Testis (tissue), 2 donors: ENCODE measurements at regions not wholly inside any gene's neighbourhood (a gene's known extent, or its start where the extent isn't known, plus 50 kb on each side); places are given as distances from the start of the nearest gene placed in this dataset.

Source experiments
- DNase-seq: peaks from one replicate; pipeline ENCODE4 v3.0.0-alpha.2; 2019
- H3K27ac ChIP-seq, 2 donors: fragments of 200-600 bp; sonication (generic); one replicate each; pipeline ENCODE4 v1.5.1; 2019
- H3K27me3 ChIP-seq: fragments of 200-600 bp; sonication (generic); one replicate; pipeline ENCODE4 v1.5.1; 2019
- H3K36me3 ChIP-seq: fragments of 200-600 bp; sonication (generic); one replicate; pipeline ENCODE4 v1.5.1; 2017; ENCODE audit warnings: low read depth; ENCODE audit errors: missing control alignments
- H3K4me1 ChIP-seq: fragments of 200-600 bp; sonication (generic); one replicate; pipeline ENCODE4 v1.5.1; 2019
- H3K4me3 ChIP-seq, 2 donors: fragments of 200-600 bp; sonication (generic); one replicate each; pipeline ENCODE4 v1.5.1; 2017 to 2019
- H3K9me3 ChIP-seq: fragments of 200-600 bp; sonication (generic); one replicate; pipeline ENCODE4 v1.5.1; 2017
- POLR2A ChIP-seq: fragments of 450-650 bp; IDR thresholded peaks from one replicate; pipeline ENCODE4 v1.6.1; 2017; ENCODE audit warnings: antibody characterized with exemption, mild to moderate bottlenecking, moderate library complexity
- WGBS, 2 donors: methylation state at CpG; one replicate each; pipeline ENCODE4 v1.1.5; 2018; 5-methylcytosine and 5-hydroxymethylcytosine counted together
- intact Hi-C: fragments of 100-400 bp; cut with DNase I; formaldehyde crosslinking; loops from one replicate; pipeline ENCODE4 v1.15.1; 2023; ENCODE audit warnings: low total_unique reads
- TF ChIP-seq, protein P1 (sequence below), 3 experiments: fragments of 450-650 bp in 2 of 3; fragments of 200-600 bp in 1 of 3; sonication (generic) in 1 of 3; IDR thresholded peaks; one replicate each; pipeline ENCODE4 v1.5.1; 2016 to 2019; ENCODE audit warnings: antibody characterized with exemption in 3 of 3, mild to moderate bottlenecking in 2 of 3, moderate library complexity in 1 of 3

DNA sequence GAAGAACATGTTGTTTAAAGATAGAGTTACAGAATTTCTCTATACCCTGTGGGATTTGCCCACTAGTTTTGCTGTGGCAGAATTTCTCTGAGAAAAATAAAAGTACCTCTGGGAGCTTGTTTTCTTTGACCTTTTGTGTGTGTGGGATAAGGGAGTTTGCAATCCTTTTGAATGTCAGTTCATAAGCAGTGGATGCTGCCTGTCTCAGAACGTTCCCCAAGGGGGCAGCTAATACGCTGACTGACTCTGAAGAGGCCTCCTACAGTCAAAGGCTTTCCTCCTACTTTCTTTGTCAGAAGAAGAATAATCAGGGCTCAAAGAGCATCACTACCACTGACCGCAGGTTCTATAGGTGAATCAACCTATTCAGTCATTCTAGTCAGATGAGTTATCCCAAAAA is 140.6 kb downstream of the AASDHPPT start:
- intact Hi-C loops, result no loop called here
- WGBS, 2 donors, result 52 to 61% methylated on average over 3 of the region's 3 CpGs
- no peaks in the 10 kb centered on the region for H3K36me3 ChIP-seq
- no peaks in the 10 kb centered on the region for H3K27me3 ChIP-seq
- H3K4me1 ChIP-seq, result no peaks in the 10 kb centered on the region
- no peak for TF ChIP-seq POLR2A
- TF ChIP-seq, protein P1, sequence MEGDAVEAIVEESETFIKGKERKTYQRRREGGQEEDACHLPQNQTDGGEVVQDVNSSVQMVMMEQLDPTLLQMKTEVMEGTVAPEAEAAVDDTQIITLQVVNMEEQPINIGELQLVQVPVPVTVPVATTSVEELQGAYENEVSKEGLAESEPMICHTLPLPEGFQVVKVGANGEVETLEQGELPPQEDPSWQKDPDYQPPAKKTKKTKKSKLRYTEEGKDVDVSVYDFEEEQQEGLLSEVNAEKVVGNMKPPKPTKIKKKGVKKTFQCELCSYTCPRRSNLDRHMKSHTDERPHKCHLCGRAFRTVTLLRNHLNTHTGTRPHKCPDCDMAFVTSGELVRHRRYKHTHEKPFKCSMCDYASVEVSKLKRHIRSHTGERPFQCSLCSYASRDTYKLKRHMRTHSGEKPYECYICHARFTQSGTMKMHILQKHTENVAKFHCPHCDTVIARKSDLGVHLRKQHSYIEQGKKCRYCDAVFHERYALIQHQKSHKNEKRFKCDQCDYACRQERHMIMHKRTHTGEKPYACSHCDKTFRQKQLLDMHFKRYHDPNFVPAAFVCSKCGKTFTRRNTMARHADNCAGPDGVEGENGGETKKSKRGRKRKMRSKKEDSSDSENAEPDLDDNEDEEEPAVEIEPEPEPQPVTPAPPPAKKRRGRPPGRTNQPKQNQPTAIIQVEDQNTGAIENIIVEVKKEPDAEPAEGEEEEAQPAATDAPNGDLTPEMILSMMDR (IDR thresholded peaks at IDR 0.05), result no peak
- no peak for DNase-seq
- H3K4me3 ChIP-seq, result no peak overlapping the region
- H3K9me3 ChIP-seq, result no peaks in the 10 kb centered on the region
- no peak overlapping the region for H3K27ac ChIP-seq

DNA sequence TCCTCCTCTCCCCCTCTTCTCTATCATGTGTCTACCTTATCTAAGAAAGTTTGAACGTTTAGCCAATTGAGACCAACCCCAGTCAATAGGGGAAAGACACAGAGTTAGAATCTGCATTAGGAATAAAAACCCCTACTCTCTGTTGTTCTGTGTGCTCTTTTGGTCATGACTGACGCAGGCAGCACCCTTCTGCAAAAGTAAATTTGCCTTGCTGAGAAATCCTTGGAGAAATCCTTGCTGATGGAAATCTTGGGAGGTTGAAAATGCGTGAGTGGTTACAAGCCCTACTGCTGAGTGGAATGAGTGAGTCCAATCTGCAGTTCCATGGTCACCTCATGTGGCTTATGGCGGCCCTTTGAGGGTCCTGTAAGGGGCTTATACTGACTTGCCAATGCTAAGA is 145.2 kb downstream of the AASDHPPT start:
- intact Hi-C loops, result no loop called here
- Histone ChIP-seq H3K4me1 (no peaks in the 10 kb centered on the region), H3K27ac (no peak overlapping the region), H3K9me3 (no peaks in the 10 kb centered on the region), H3K4me3 (no peak overlapping the region), H3K36me3 (no peaks in the 10 kb centered on the region), H3K27me3 (no peaks in the 10 kb centered on the region)
- DNase-seq, result no peak
- WGBS, 2 donors, result 86 to 92% methylated on average over 4 of the region's 4 CpGs
- TF ChIP-seq, protein P1 (IDR thresholded peaks at IDR 0.05), result no peak
- TF ChIP-seq POLR2A, result no peak

DNA sequence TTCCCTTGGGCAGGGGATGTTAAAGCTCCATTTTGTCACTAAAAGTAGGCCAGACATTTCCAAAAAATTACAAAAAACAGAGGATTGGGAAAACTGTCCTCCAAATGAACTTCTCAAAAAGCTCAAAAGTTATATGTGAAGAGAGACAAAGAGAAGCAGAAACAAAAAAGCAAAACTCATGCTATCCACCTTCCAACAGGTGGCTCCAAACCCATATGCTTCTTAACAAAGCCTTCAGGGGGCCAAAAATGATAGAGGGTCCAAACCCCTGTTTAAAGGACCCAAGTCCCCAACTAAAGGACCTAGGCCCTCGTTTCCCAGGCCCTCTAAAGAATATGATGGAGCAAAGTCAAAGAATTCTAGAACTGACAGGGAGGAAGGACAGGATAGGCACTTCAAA is 146.7 kb downstream of the AASDHPPT start:
- TF ChIP-seq POLR2A, result no peak
- TF ChIP-seq, protein P1 (IDR thresholded peaks at IDR 0.05), result no peak
- 0% methylated on average over 1 of the region's 1 CpG for WGBS, 2 donors
- no peak for DNase-seq
- Histone ChIP-seq H3K4me3 (no peak overlapping the region), H3K27ac (no peak overlapping the region), H3K9me3 (no peaks in the 10 kb centered on the region), H3K4me1 (no peaks in the 10 kb centered on the region), H3K27me3 (no peaks in the 10 kb centered on the region), H3K36me3 (no peaks in the 10 kb centered on the region)
- intact Hi-C loops, result no loop called here

DNA sequence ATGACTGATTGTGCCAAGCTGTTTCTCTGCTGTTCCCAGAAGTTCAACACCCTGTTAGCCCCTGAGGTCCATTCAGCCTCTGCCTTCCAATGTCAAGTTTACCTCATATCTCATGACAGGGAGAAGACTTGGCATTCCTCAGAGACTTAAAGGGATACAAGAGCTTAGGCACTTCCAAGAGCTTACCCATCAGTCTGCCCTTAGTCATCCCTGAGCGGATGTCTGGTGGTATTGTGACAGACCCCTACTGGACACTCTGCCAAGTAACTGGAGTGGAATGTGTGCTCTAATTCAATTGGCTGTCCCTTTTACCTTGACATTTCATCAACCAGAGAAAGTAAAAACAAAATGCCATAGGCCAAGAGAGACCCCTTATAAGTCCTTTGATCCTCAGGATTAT is 151.5 kb downstream of the AASDHPPT start:
- H3K36me3 ChIP-seq, result no peaks in the 10 kb centered on the region
- no peak for DNase-seq
- H3K4me1 ChIP-seq, result no peaks in the 10 kb centered on the region
- H3K9me3 ChIP-seq, result no peaks in the 10 kb centered on the region
- H3K27ac ChIP-seq, result no peak overlapping the region
- intact Hi-C loops, result no loop called here
- H3K27me3 ChIP-seq, result no peaks in the 10 kb centered on the region
- no peak overlapping the region for H3K4me3 ChIP-seq
- TF ChIP-seq, protein P1 (IDR thresholded peaks at IDR 0.05), result no peak
- TF ChIP-seq POLR2A, result no peak
- WGBS, 2 donors, result 100% methylated on average over 1 of the region's 1 CpG

DNA sequence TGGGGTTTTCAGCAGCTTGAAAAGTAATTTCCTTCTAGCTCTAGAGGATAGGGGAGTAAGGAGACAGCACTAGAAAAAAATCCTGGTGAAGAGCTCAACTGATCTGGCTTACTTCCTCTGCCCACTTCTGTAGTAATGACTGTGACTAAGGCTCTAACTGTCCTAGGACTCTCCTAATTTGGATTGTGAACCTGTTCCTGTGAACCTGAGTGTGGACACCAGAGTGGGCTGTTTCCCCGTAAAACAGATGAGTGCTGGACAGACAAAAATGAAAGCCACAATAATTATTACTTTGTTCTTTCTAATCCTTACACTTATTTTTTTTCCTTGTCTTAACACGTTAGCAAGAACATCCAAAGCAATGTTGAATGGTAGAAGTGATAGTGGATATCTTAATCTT is 154.1 kb downstream of the AASDHPPT start:
- DNase-seq, result no peak
- Histone ChIP-seq H3K27me3 (no peaks in the 10 kb centered on the region), H3K36me3 (no peaks in the 10 kb centered on the region), H3K4me1 (no peaks in the 10 kb centered on the region), H3K9me3 (no peaks in the 10 kb centered on the region), H3K4me3 (no peak overlapping the region), H3K27ac (no peak overlapping the region)
- intact Hi-C loops, result no loop called here
- no peak for TF ChIP-seq POLR2A
- TF ChIP-seq, protein P1 (IDR thresholded peaks at IDR 0.05), result no peak
- 61 to 62% methylated on average over 2 of the region's 2 CpGs for WGBS, 2 donors
